ENCODE measurements at regions not wholly inside any gene's neighbourhood (a gene's known extent, or its start where the extent isn't known, plus 50 kb on each side); places are given as distances from the start of the nearest gene placed in this dataset.

DNA sequence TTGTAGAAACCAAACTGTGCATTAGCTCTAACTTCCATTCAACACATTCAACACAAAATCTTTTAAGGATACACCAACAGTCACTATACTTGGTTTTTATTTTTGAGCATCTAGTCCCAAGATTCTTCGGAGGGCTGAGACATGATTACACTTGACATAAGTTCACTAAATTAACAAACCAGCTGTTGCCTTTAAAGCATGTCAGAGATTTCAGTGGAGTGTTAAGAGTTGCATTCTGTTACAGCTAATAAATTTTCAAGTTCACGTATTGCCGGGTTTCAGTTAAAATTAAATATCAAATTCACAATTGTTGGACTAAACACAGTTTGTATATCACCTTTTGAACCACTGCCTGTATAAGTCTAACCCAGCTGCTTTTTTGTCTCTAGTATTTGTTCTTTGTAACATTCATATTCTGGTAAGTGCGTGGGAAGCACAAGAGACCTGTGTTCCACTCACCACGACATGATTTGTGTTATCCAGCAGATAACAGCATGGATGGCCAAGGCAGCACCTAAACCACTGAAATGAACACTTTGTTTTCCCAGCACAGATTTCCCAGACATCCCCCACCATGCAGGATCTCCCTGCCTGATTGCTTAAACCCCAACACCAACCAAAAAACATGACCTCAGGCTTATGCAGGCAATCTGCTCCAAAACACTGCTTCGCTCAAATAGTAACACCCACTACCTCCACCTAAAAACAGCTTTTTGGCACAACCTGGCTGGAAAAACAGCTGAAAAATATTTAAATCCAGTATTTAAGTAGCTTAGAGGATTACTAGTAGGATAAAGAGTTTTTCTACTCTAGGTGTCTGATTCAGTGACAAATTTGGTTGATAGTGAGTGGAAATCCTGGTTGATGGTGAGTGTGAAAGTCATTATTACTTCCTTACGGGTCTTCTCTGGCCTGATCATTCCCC, 286.5 kb upstream of the NT5E start:
- no peak for TF ChIP-seq FOXP1 (CRISPR knock-in tag; IDR thresholded peaks at IDR 0.05; ENCODE audit: borderline replicate concordance)
- TF ChIP-seq ZNF281 (CRISPR knock-in tag; IDR thresholded peaks at IDR 0.05), result no peak
- TF ChIP-seq, protein P1, sequence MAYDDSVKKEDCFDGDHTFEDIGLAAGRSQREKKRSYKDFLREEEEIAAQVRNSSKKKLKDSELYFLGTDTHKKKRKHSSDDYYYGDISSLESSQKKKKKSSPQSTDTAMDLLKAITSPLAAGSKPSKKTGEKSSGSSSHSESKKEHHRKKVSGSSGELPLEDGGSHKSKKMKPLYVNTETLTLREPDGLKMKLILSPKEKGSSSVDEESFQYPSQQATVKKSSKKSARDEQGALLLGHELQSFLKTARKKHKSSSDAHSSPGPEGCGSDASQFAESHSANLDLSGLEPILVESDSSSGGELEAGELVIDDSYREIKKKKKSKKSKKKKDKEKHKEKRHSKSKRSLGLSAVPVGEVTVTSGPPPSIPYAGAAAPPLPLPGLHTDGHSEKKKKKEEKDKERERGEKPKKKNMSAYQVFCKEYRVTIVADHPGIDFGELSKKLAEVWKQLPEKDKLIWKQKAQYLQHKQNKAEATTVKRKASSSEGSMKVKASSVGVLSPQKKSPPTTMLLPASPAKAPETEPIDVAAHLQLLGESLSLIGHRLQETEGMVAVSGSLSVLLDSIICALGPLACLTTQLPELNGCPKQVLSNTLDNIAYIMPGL (CRISPR knock-in tag; IDR thresholded peaks at IDR 0.05), result no peak
- TF ChIP-seq, protein P2, sequence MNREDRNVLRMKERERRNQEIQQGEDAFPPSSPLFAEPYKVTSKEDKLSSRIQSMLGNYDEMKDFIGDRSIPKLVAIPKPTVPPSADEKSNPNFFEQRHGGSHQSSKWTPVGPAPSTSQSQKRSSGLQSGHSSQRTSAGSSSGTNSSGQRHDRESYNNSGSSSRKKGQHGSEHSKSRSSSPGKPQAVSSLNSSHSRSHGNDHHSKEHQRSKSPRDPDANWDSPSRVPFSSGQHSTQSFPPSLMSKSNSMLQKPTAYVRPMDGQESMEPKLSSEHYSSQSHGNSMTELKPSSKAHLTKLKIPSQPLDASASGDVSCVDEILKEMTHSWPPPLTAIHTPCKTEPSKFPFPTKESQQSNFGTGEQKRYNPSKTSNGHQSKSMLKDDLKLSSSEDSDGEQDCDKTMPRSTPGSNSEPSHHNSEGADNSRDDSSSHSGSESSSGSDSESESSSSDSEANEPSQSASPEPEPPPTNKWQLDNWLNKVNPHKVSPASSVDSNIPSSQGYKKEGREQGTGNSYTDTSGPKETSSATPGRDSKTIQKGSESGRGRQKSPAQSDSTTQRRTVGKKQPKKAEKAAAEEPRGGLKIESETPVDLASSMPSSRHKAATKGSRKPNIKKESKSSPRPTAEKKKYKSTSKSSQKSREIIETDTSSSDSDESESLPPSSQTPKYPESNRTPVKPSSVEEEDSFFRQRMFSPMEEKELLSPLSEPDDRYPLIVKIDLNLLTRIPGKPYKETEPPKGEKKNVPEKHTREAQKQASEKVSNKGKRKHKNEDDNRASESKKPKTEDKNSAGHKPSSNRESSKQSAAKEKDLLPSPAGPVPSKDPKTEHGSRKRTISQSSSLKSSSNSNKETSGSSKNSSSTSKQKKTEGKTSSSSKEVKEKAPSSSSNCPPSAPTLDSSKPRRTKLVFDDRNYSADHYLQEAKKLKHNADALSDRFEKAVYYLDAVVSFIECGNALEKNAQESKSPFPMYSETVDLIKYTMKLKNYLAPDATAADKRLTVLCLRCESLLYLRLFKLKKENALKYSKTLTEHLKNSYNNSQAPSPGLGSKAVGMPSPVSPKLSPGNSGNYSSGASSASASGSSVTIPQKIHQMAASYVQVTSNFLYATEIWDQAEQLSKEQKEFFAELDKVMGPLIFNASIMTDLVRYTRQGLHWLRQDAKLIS (CRISPR knock-in tag; IDR thresholded peaks at IDR 0.05; ENCODE audit: borderline replicate concordance), result no peak
- TF ChIP-seq IRF1 (CRISPR knock-in tag; IDR thresholded peaks at IDR 0.05), result no peak
- TF ChIP-seq CTCF (IDR thresholded peaks at IDR 0.05), result no peak

Measured in WTC11 (cell line).